HL-60 (cell line): ENCODE measurements at regions not wholly inside any gene's neighbourhood (a gene's known extent, or its start where the extent isn't known, plus 50 kb on each side); places are given as distances from the start of the nearest gene placed in this dataset.

Experiments
- POLR2AphosphoS5 ChIP-seq: IDR thresholded peaks from 2 replicates; pipeline ENCODE4 v1.6.1; 2012; ENCODE audit warnings: low read depth
- REST ChIP-seq: IDR thresholded peaks from 2 replicates; pipeline ENCODE4 v1.6.1; 2012; ENCODE audit warnings: low read depth; ENCODE audit not compliant: insufficient replicate concordance
- SPI1 ChIP-seq: IDR thresholded peaks from 2 replicates; pipeline ENCODE4 v1.6.1; 2012; ENCODE audit warnings: low read depth, mild to moderate bottlenecking, borderline replicate concordance
- TF ChIP-seq, protein P1 (sequence below): IDR thresholded peaks from one replicate; pipeline ENCODE4 v1.5.1; 2011; ENCODE audit warnings: low read length, control low read depth, inconsistent platforms; ENCODE audit not compliant: insufficient read depth

GRCh38 chr3:61331929-61332552 is 80.8 kb upstream of the FHIT start:
- TF ChIP-seq, protein P1, sequence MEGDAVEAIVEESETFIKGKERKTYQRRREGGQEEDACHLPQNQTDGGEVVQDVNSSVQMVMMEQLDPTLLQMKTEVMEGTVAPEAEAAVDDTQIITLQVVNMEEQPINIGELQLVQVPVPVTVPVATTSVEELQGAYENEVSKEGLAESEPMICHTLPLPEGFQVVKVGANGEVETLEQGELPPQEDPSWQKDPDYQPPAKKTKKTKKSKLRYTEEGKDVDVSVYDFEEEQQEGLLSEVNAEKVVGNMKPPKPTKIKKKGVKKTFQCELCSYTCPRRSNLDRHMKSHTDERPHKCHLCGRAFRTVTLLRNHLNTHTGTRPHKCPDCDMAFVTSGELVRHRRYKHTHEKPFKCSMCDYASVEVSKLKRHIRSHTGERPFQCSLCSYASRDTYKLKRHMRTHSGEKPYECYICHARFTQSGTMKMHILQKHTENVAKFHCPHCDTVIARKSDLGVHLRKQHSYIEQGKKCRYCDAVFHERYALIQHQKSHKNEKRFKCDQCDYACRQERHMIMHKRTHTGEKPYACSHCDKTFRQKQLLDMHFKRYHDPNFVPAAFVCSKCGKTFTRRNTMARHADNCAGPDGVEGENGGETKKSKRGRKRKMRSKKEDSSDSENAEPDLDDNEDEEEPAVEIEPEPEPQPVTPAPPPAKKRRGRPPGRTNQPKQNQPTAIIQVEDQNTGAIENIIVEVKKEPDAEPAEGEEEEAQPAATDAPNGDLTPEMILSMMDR: no peak
- no peak for TF ChIP-seq REST
- TF ChIP-seq POLR2AphosphoS5: no peak
- TF ChIP-seq SPI1: no peak
